SKM-1 treated with dmso at 0.1 percent for 144 hours (cell line): ENCODE measurements at regions not wholly inside any gene's neighbourhood (a gene's known extent, or its start where the extent isn't known, plus 50 kb on each side); places are given as distances from the start of the nearest gene placed in this dataset.

Experiments
- DNase-seq: peaks from one replicate; lab custom pipeline; 2025; ENCODE audit not compliant: unreplicated experiment; lab: John Stamatoyannopoulos, UW

GRCh38 chr15:95422255-95422654, 908.2 kb upstream of the NR2F2 start:
- no peak for DNase-seq

GRCh38 chr15:95425859-95426258, 904.6 kb upstream of the NR2F2 start:
- DNase-seq, result no peak

- no peak for DNase-seq
Measured at GRCh38 chr15:95429345-95429744, 901.2 kb upstream of the NR2F2 start.

GRCh38 chr15:95431518-95431917, 899.0 kb upstream of the NR2F2 start:
- no peak for DNase-seq

GRCh38 chr15:95432878-95433405, 897.6 kb upstream of the NR2F2 start:
- DNase-seq, result no peak

- DNase-seq, result no peak
Measured at GRCh38 chr15:95439922-95440376, 890.6 kb upstream of the NR2F2 start.

GRCh38 chr15:95440712-95441111, 889.8 kb upstream of the NR2F2 start:
- DNase-seq, result no peak

GRCh38 chr15:95442107-95442719, 888.3 kb upstream of the NR2F2 start:
- no peak for DNase-seq

- DNase-seq, result no peak
Measured at GRCh38 chr15:95444860-95445259, 885.6 kb upstream of the NR2F2 start.

- peak; percentile 53 for DNase-seq
Measured at GRCh38 chr15:95446854-95447253, 883.6 kb upstream of the NR2F2 start.

GRCh38 chr15:95447486-95447885, 883.0 kb upstream of the NR2F2 start:
- no peak for DNase-seq

- DNase-seq, result no peak
Measured at GRCh38 chr15:95448531-95449229, 881.8 kb upstream of the NR2F2 start.

GRCh38 chr15:95449230-95449628, 881.3 kb upstream of the NR2F2 start:
- no peak for DNase-seq

- DNase-seq, result no peak
Measured at GRCh38 chr15:95450413-95450812, 880.1 kb upstream of the NR2F2 start.

- DNase-seq, result no peak
Measured at GRCh38 chr15:95451938-95452337, 878.6 kb upstream of the NR2F2 start.

- DNase-seq, result no peak
Measured at GRCh38 chr15:95454403-95455262, 875.9 kb upstream of the NR2F2 start.

- no peak for DNase-seq
Measured at GRCh38 chr15:95457520-95457919, 873.0 kb upstream of the NR2F2 start.

GRCh38 chr15:95458721-95459120, 871.8 kb upstream of the NR2F2 start:
- DNase-seq, result no peak

GRCh38 chr15:95459273-95459672, 871.2 kb upstream of the NR2F2 start:
- DNase-seq, result no peak

GRCh38 chr15:95464509-95464908, 866.0 kb upstream of the NR2F2 start:
- DNase-seq, result no peak

- no peak for DNase-seq
Measured at GRCh38 chr15:95468820-95469219, 861.7 kb upstream of the NR2F2 start.
